Transverse colon (tissue), 4 donors: ENCODE measurements at regions not wholly inside any gene's neighbourhood (a gene's known extent, or its start where the extent isn't known, plus 50 kb on each side); places are given as distances from the start of the nearest gene placed in this dataset.

Source experiments
- DNase-seq: peaks from one replicate; pipeline ENCODE4 v3.0.0-alpha.2; 2019
- H3K27ac ChIP-seq, 4 donors: fragments of 200-600 bp; sonication (generic); 2 replicates each; pipeline ENCODE4 v1.5.1; 2016 to 2018; ENCODE audit warnings: inconsistent platforms in 4 of 4
- H3K27me3 ChIP-seq: fragments of 200-600 bp; sonication (generic); 2 replicates; pipeline ENCODE4 v1.5.1; 2017; ENCODE audit warnings: inconsistent platforms
- H3K36me3 ChIP-seq, 4 donors: fragments of 200-600 bp; sonication (generic); 2 replicates each; pipeline ENCODE4 v1.5.1; 2017 to 2019; ENCODE audit warnings: inconsistent platforms in 4 of 4
- H3K4me1 ChIP-seq, 4 donors: fragments of 200-600 bp; sonication (generic); 2 replicates each; pipeline ENCODE4 v1.5.1; 2017 to 2020; ENCODE audit warnings: inconsistent platforms in 4 of 4
- H3K4me3 ChIP-seq, 4 donors: fragments of 200-600 bp; sonication (generic); 1 replicate in 1 of 4; 2 replicates in 3 of 4; pipeline versions ENCODE4 v1.5.1 to v1.6.1; 2017 to 2019; ENCODE audit warnings: inconsistent platforms in 4 of 4
- H3K9me3 ChIP-seq, 2 donors: fragments of 200-600 bp; sonication (generic); 2 replicates each; pipeline ENCODE4 v1.5.1; 2017 to 2019; ENCODE audit warnings: inconsistent platforms in 2 of 2
- CTCF ChIP-seq, 5 experiments: fragments of 200-600 bp in 3 of 5; fragments of 450-650 bp in 2 of 5; sonication (generic) in 3 of 5; IDR thresholded peaks; 1 replicate in 2 of 5; 2 replicates in 3 of 5; pipeline ENCODE4 v1.5.1; 2016 to 2017; ENCODE audit warnings: antibody characterized with exemption in 5 of 5, inconsistent platforms in 3 of 5, mild to moderate bottlenecking in 2 of 5, moderate library complexity in 1 of 5
- EP300 ChIP-seq: sonication (generic); formaldehyde crosslinking; IDR thresholded peaks from one replicate; pipeline ENCODE4 v1.6.1; 2017; ENCODE audit warnings: antibody characterized with exemption, low read depth
- POLR2A ChIP-seq: fragments of 450-650 bp; IDR thresholded peaks from one replicate; pipeline ENCODE4 v1.6.1; 2016; ENCODE audit warnings: antibody characterized with exemption, mild to moderate bottlenecking, moderate library complexity
- POLR2AphosphoS5 ChIP-seq, 3 donors: sonication (generic); formaldehyde crosslinking; IDR thresholded peaks; one replicate each; pipeline ENCODE4 v1.6.1; 2016; ENCODE audit warnings: antibody characterized with exemption in 3 of 3
- WGBS, 2 donors: methylation state at CpG; one replicate each; pipeline ENCODE4 v1.1.5; 2018; ENCODE audit warnings: low coverage in 1 of 2; 5-methylcytosine and 5-hydroxymethylcytosine counted together
- in situ Hi-C, 4 donors: fragments of 200-750 bp; cut with MboI; loops; one replicate each; pipeline versions ENCODE4 v1.15.0 to v1.15.1; 2017; ENCODE audit warnings: low sequenced_read_pairs in 3 of 4, low pct_ligation_motif_present in 1 of 4, low pct_unique_long_range_greater_than_20kb in 1 of 4
- intact Hi-C: fragments of 100-400 bp; cut with DNase I; formaldehyde crosslinking; loops from one replicate; pipeline ENCODE4 v1.15.1; 2023; ENCODE audit warnings: low total_unique reads

GRCh38 chr1:238677567-238677966 lies 708.8 kb upstream of the CHRM3 start:
- in situ Hi-C loops (no loop called here), intact Hi-C loops (no loop called here)
- Histone ChIP-seq H3K4me1 (no peaks in the 10 kb centered on the region), H3K27me3 (no peaks in the 10 kb centered on the region), H3K4me3 (no peak overlapping the region), H3K36me3 (no peaks in the 10 kb centered on the region), H3K27ac (no peak overlapping the region), H3K9me3 (no peaks in the 10 kb centered on the region)
- TF ChIP-seq CTCF (IDR thresholded peaks at IDR 0.05) (no peak), POLR2AphosphoS5 (IDR thresholded peaks at IDR 0.05) (no peak), POLR2A (no peak), EP300 (no peak)
- WGBS, 2 donors = 87 to 88% methylated on average over 4 of the region's 4 CpGs
- DNase-seq = no peak

DNA sequence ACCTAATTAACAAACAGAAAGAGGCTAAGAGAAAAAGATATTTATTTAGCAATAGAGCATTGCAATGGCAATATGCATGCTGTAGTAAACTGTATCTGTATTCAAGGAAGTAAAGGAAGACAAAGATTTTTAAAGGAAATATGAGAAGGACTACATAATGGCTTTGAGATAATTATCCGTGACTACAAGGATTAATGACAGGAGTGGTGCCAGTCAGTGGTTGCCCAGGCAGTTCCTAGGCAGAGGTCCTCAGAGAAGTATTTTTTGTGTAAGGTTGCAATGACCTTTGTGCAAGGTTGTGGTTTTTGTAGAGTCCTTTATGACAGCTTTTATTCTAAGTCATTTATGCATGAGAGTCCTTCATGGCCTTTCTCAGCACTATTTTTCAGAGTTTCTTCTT lies 711.1 kb upstream of the CHRM3 start:
- no peaks in the 10 kb centered on the region for H3K27me3 ChIP-seq
- H3K9me3 ChIP-seq = no peaks in the 10 kb centered on the region
- in situ Hi-C loops = no loop called here
- H3K4me3 ChIP-seq = no peak overlapping the region
- H3K27ac ChIP-seq = no peak overlapping the region
- H3K36me3 ChIP-seq = no peaks in the 10 kb centered on the region
- intact Hi-C loops = no loop called here
- no peaks in the 10 kb centered on the region for H3K4me1 ChIP-seq
- DNase-seq = no peak
- no peak for TF ChIP-seq POLR2AphosphoS5 (IDR thresholded peaks at IDR 0.05)
- TF ChIP-seq EP300 = no peak
- no peak for TF ChIP-seq POLR2A
- TF ChIP-seq CTCF (IDR thresholded peaks at IDR 0.05) = no peak
- WGBS, 2 donors = 55% methylated on average over 1 of the region's 1 CpG

GRCh38 chr1:238674316-238674715 lies 712.1 kb upstream of the CHRM3 start:
- 44 to 57% methylated on average over 1 of the region's 1 CpG for WGBS, 2 donors
- intact Hi-C loops = no loop called here

DNA sequence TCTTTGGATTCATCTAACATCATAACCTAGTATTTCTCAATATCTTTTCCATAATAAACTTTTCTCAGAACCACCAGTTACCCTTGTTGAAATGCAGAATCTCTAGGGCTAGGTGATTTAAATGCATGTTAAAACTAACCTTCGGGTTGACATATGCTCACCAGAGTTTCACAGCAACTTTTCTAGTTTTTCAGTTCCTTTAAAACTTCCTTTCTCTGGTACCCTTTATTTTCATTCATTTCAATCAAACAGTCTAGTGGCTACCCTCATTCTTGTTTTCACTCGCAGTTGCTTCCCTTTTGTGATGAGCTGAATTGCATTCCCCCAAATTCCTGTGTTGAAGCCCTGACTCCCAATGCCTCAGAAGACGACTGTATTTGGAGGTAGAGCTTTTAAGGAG lies 712.8 kb upstream of the CHRM3 start:
- in situ Hi-C loops = no loop called here
- 82% methylated on average over 3 of the region's 3 CpGs for WGBS, 2 donors
- DNase-seq = no peak

More at GRCh38 chr1:238674316-238674715, 712.1 kb upstream of the CHRM3 start:
- Histone ChIP-seq H3K4me1 (no peaks in the 10 kb centered on the region), H3K4me3 (no peak overlapping the region), H3K36me3 (no peaks in the 10 kb centered on the region), H3K9me3 (no peaks in the 10 kb centered on the region), H3K27ac (no peak overlapping the region), H3K27me3 (no peaks in the 10 kb centered on the region)
- TF ChIP-seq POLR2A = no peak
- no peak for TF ChIP-seq CTCF (IDR thresholded peaks at IDR 0.05)
- no peak for TF ChIP-seq POLR2AphosphoS5 (IDR thresholded peaks at IDR 0.05)
- no peak for TF ChIP-seq EP300
- no peak for DNase-seq
- in situ Hi-C loops = no loop called here

More for the DNA sequence above, 712.8 kb upstream of the CHRM3 start:
- H3K4me3 ChIP-seq = no peak overlapping the region
- H3K4me1 ChIP-seq = no peaks in the 10 kb centered on the region
- intact Hi-C loops = no loop called here
- no peaks in the 10 kb centered on the region for H3K9me3 ChIP-seq
- TF ChIP-seq EP300 (no peak), CTCF (IDR thresholded peaks at IDR 0.05) (no peak), POLR2A (no peak)
- no peaks in the 10 kb centered on the region for H3K36me3 ChIP-seq
- H3K27me3 ChIP-seq = no peaks in the 10 kb centered on the region
- no peak overlapping the region for H3K27ac ChIP-seq
